ENCODE measurements at regions not wholly inside any gene's neighbourhood (a gene's known extent, or its start where the extent isn't known, plus 50 kb on each side); places are given as distances from the start of the nearest gene placed in this dataset.

- TF ChIP-seq SALL1 (CRISPR knock-in tag; IDR thresholded peaks at IDR 0.05) (no peak), CREB1 (IDR thresholded peaks at IDR 0.05) (no peak), CREB1 (CRISPR knock-in tag; IDR thresholded peaks at IDR 0.05) (no peak), ZNF850 (CRISPR knock-in tag; conservative IDR thresholded peaks at IDR 0.05) (no peak), EP300 (IDR thresholded peaks at IDR 0.05; ENCODE audit: low read depth in 2 of 2, low read length in 2 of 2) (no peak), EP300 (CRISPR knock-in tag; IDR thresholded peaks at IDR 0.05; ENCODE audit: borderline replicate concordance) (no peak), RFX5 (IDR thresholded peaks at IDR 0.05; ENCODE audit: low read depth, low read length) (no peak)
These were observed 211.5 kb upstream of the SEMA6D start for GRCh38 chr15:47505712-47506328.
